Activated CD4-positive, alpha-beta T cell treated with anti-CD3 and anti-CD28 coated beads, Interleukin-2, amount 50 U/mL, for 24 hours (primary cell): ENCODE measurements at regions not wholly inside any gene's neighbourhood (a gene's known extent, or its start where the extent isn't known, plus 50 kb on each side); places are given as distances from the start of the nearest gene placed in this dataset.
"Not testable (repeated sequence)": the region's sequence is repeated elsewhere in the genome, so short reads cannot be mapped to it uniquely, and the experiment has no call there.

Source experiments
- DNase-seq, 2 donors: peaks; one replicate each; pipeline ENCODE4 v3.0.0-alpha.2; 2020; ENCODE audit warnings: low read depth in 1 of 2, low spot score in 1 of 2

DNA sequence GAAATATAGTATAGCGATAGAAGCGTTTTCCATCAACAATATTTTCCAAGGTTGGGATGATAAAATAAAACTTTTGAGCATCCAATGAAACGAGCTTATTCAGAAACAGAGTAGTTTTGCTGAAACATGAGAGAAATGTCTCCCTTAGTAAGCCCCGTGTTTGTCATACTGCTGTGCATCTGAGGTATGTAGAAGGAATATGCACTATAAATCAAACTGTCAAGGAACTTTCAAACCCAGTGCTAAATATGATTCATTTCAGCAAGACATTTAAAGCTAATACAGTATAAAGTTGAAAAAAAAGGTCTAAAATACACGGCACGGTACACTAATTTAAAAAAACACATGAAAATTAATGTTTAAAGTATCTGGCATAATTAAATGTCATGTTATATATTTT, 546.2 kb downstream of the SLITRK5 start:
- no peak for DNase-seq

DNA sequence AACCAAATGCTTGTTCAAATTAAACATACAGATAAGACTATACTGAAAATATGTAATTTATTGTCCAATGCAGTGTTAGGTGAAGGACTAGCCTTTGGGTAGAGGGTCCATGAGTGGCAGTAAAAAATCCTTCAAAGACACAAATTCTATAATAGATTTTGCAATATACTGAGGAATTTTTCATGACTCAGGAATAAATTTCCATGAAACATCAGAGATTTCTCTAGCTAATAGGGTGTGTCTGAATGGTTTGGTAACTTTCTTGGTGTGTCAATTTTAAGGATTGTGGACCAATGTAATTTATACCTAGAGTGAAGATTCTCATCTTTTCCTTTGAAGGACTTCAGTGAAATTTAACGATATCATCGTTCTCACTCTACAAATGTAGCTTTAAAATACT, 546.7 kb downstream of the SLITRK5 start:
- DNase-seq = no peak

DNA sequence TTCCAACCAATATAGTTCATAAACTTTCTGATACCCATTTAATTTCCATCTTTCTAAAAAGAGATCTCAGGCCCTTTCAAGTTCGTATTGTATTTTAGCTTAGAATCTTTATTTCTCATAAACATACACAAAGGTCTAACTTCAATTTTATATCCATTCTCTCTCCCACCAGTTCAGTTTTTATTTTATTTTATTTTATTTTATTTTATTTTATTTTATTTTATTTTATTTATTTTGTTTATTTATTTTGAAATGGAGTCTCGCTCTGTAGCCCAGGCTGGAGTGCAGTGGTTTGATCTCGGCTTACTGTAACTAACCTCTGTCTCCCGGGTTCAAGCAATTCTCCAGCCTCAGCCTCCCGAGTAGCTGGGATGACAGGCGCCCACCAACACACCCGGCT, 552.8 kb downstream of the SLITRK5 start:
- DNase-seq = no peak

DNA sequence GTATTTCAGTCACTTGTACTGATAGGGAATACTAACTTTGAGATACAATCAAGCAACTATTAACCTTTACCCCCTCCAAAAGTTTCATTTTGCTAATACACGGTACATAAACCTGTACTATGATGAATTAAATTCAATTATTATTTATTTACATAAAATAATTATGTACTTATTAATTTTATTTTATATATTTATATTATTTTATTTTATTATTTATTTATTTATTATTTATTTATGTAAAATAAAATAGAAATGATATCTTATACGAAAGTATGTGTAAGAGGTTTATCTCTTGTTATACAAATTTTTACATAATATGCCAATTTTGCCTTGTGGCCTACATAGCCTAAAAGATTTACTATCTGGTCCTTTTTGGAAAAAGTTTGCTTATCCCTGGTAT, 564.3 kb downstream of the SLITRK5 start:
- no peak for DNase-seq

DNA sequence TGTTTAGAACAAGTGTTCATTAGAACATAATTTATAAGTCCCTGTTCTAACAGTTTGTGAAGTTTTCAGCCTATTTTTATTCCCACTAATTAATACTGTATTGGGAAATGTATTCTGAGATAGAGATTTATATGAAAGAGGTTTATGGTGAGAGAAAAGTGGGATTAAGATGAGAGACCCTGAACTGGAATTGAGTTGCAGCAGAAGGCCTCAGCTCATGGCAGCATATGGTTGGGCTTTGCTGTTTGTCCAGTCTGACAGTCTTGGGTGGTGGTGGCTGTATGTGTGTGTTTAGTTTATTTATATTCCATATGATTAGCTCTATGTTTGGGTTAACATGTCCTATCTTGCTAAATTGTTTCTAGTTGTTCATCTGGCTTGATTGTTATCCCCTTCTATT, 575.1 kb downstream of the SLITRK5 start:
- no peak for DNase-seq

DNA sequence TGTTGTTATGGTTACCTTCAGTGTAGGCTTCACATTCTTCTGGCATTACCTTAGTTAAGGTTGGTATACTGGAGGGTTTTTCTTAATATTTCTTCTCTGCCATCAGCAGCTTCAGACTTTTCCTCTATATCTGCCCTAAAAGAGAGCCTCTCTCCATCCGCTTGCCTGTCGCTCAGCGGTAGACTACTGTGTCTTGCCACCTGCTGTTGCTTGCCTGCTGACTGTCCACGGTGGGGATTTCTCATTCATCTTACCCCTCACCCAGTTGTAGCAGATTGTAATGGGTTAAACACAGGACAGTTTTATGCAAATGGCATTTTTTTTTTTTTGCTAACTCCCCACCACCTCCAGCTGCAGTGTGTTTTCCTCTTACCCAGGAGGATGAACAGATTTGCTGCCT, 577.2 kb downstream of the SLITRK5 start:
- DNase-seq = no peak

DNA sequence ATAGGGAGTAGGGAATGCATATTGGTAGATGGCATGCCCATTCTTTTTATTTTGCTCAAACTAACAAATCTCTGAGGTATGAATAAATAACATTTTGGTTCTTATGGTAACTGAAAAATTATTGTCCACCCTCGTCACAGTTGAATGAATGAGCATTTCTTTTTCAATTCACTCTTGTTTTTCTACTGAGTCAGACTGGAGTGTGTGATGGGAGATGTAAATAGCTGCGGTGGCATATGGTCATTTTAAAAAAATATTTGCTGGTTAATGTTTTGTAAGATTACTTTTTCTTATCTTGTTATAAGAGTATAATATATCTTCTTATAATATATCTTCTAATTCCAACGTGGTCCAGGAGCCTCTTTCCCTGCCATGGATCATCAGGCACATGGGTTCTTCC, 586.5 kb downstream of the SLITRK5 start:
- DNase-seq = no peak

DNA sequence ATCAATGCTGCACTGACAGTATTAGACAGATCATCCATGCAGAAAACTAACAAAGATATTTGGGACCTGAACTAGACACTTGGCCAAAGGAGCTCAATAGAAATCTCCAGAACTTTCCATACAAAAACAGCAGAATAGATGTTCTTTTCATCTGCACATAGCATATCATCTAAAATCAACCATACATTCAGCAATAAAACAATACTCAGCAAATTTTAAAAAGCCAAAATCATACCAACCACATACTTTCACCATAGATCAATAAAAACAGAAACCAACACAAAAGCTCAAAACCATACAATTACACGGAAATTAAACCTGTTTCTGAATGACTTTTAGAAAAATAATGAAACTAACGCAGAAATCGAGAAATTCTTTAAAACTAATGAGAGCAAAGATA, 592.6 kb downstream of the SLITRK5 start:
- no peak for DNase-seq

DNA sequence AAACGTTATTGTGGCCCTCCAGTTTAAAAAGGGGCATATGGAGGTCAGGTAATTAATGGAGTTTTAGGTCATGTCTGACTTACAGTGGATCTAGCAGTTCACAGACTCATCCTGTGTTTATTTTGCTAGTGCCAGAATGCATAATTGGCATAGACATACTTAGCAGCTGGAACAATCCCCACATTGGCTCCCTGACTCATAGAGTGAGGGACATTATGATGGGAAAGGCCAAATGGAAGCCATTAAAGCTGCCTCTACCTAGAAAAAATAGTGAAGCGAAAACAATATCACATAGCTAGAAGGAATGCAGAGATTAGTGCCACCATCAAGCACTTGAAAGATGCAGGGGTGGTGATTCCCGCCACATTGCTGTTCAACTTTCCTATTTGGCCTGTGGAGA, 610.7 kb downstream of the SLITRK5 start:
- DNase-seq = no peak

DNA sequence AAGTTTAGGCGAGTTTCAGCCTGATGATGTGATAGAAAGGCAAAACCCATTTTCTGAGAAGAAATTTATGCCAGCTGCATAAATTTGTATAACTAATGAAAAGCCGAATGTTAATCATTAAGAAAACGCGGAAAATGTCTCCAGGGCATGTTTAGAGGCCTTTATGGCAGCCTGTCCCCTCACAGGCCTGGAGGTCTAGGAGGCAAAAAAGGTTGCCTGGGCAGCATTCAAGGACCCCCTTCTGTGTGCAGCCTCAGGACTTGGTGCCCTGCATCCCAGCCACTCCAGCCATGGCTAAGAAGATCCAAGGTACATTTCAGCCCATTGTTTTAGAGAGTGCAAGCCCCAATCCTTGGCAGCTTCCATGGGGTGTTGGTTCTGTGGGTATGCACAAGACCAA, 614.2 kb downstream of the SLITRK5 start:
- DNase-seq = no peak

DNA sequence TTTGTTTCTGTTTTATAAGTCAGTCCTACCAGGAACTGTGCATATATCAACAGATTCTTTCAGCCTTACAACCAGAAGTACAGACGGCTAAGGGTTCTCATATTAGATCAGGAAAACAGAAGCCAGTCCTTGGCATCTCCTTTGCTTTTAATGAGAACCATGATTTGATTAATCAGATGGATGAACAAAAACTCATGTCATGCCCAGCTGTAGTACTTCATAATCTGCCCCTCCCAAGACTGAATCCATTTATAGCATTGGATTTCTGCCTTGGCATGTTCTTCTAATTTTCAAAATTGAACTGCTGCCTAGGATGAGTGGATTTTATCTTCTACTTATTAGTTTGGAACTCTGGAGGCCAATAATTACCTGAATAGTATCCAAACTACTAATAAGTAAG, 617.2 kb downstream of the SLITRK5 start:
- no peak for DNase-seq

DNA sequence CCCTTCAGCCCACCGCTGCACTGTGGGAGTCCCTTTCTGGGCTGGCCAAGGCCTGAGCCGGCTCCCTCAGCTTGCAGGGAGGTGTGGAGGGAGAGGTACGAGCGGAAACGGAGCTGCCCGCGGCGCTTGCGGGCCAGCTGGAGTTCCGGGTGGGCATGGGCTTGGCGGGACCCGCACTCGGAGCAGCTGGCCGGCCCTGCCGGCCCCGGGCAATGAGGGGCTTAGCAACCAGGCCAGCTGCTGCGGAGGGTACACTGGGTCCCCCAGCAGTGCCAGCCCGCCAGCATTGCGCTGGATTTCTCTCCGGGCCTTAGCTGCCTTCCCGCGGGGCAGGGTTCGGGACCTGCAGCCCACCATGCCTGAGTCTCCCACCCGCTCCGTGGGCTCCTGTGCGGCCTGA, 620.6 kb downstream of the SLITRK5 start:
- not testable (repeated sequence) for DNase-seq

DNA sequence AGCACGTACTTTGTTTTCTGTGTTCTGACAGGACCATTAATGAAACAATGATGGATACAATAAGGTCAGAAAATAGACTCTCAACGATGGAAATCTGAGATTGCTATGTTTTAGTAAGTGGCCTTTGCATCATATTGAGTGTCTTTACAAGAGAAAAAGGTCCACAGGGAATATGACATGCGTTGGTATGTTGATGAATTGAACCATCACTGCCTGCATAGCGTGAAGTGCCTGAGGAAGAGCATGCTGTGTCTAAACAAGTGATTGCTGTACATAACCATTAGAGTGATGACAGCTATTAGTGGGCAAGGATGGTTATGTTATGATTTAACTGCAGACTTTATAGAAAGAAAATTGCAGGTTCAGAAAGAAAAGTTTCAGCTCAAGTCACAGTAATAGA, 623.2 kb downstream of the SLITRK5 start:
- no peak for DNase-seq

DNA sequence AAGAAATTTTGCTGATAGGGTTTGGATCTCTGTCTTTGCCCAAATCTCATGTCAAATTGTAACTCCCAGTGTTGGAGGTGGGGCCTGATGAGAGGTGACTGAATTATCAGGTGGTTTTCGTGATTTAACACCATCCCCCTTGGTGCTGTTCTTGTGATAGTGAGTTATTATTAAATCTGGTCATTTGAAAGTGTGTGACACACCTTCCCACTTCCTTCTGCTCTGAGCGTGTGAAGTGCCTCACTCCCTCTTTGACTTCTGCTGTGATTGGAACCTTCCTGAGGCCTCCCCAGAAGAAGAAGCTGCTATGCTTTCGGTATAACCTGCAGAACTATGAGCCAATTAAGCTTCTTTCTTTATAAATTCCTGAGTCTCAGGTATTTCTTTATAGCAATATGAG, 632.0 kb downstream of the SLITRK5 start:
- no peak for DNase-seq

DNA sequence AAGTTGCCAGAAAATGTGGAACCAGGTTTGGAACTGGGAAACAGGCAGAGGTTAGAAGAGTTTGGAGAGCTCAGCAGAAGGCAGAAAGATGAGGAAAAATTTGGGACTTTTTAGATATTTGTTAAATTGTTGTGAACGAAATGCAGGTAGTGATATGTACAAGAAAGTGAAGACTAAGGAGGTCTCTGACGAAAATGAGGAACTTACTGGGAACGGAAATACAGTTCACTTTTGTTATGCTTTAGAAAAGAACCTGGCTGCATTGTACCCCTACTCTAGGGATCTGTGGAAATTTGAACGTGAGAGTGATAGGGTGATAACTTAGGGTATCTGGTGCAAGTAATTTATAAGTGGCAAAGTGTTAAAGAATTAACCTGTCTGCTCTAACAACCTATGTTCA, 632.4 kb downstream of the SLITRK5 start:
- DNase-seq = no peak

DNA sequence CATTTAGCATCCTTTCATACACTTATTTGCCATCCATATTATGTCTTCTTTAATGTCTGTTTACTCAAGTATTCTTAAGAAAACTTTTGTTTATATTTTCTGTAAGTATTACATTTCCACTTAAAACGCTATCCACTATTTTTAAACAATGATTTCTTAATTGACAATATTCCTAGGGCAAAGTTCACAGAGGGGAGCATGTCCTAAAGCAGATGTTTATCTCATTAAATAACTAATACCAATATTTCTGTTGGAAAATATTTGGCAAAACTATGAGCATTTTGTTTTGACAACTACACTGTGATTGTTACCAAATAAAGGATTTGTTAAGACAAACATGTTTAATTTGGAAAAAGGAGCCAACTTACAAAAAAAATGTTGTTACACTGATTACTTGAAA, 643.3 kb downstream of the SLITRK5 start:
- no peak for DNase-seq

DNA sequence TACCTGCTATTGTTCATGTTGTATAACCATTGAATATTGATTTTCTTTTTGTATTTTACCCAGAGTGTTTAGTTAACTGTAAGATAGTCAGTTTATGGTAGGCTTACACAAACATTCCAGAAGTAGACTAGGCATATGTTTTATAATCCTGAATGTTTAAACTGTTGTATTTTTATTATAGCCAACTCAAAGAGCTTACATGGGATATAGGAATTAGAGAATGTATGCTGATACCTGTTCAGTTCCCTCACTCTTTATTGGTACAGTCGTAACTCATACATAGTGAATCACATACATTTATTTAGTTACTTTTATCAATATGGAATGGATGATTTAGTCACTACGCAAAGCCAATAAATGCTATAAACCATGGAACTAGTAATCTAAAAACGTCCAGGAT, 657.9 kb downstream of the SLITRK5 start:
- no peak for DNase-seq

DNA sequence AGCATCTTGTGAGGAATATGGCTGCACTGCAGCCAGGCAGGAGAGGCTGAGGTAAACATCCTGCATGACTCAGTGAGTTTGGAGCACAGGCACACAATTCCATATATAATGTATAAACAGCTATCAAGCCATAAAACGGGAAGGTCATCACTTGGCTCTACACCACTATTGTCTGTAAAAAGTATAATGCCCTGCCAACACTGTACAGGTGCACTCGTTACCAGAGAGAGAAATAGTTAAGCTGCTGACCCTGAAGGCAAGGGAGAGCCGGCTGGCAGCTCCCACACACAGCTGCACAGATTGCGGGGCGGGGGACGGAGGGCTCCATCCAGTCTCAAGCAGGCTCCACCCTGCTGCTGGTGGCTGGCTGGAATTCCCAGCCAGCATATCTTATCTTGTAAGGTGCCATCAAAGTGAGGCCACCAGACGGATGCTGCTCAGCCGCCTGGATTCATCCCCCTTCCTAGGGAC, 668.1 kb downstream of the SLITRK5 start:
- no peak for DNase-seq

DNA sequence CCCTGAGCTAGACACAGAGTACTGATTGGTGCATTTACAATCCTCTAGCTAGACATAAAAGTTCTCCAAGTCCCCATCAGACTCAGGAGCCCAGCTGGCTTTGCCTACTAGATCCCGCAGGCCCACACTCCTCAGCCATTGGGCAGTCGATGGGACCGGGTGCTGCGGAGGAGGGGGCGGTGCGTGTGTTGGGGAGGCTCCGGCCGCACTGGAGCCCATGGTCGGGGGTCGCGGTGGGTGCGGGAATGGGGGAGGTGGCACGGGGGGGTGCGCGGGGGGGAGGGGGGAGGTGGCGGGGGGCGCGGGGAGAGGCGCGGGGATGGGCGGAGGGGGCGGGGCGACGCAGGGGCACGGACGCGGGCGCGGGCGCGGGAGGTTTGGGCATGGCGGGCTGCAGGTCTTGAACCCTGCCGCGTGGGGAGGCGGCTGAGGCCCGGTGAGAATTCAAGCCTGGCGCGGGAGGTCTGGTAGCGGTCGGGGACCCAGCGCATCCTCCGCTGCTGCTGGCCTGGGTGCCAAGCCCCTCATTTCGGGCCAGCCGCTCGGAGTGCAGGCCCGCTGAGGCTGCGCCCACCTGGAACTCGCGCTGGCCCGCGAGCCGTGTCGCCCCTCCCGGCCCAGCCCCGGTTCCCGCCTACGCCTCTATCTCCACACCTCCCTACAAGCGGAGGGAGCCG, 674.1 kb downstream of the SLITRK5 start:
- DNase-seq = no peak

DNA sequence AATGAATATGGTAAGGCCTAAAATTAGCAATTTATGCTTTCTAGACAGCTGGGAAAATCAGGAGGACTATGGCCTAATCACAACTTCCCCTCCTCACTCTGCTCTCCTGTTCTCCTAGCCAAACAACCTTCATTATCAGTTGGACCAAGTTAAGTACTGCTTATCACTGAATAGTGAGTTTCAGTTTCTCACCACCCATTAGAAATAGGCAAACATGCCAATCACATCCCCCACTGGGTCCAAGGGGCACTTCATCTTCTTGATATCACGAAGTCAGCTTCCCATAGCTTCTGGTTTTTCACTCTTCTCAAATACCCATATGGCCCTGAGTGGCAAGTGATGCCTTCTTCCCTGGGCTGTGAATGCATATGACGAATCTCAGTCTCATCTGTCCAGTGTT, 689.6 kb downstream of the SLITRK5 start:
- DNase-seq = no peak

DNA sequence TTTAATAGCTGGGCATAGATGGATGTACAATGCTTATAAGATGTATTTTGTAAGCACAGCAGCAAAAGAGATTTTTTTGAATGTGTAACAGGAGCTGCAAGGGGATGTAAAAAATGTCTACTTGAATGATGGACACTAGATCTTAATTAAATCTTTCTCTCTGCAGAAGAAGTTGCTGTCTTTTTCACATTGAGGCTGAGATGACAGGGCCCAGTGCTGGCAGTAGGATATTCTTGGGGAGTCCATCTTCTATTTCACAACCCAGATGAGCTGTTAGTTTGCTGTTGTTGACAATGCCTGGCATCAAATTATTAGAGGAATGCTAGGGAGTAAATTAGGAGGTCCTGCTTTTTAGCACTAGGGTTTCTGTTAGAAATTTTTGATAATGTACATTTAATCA, 698.7 kb downstream of the SLITRK5 start:
- no peak for DNase-seq

DNA sequence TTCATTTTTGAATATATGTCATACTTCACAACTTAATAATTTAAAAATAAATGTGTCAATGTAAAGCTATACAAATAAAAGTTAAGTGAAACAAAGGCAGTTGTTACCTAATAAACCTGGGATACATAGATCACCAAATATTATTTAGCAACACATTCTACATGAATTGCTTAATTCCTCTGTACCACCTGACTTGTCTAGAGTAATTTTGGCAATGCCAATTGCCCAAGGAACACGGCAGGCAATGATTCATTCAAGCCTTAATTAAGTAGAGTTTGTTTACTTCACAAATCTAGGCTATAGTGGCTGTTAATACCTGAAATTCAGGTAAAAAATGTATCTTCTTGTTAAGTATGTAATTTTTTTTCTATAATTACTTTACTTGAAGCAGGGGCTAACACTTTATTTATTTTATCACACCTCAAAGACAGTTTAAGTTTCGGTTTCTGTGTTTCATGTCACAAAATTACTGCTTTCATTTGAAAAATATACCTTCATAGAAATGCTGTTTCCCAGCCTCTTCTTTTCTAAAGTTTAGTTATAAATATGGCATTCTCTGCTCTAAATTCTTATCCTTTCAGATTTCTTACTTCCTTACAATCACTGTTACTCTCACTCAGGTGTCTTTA, 705.7 kb downstream of the SLITRK5 start:
- DNase-seq = no peak

DNA sequence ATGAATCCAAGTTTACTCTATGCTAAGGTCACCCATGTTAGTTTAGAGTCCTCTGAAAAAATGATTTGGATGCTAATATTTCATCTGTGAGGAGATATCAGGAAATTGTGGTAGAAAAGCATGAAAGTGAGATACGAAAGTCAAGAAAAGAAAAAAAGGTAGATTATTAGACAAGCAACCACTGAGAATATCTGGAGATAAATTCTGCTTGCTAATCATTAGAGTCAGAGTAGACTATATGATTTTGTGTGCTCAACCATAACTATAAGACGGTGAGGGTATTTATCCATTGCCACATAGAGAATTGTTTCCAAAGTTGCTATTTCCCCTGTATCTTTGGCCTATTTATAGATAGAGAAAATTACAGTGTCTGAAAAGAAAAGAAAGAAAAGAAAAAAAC, 706.7 kb downstream of the SLITRK5 start:
- no peak for DNase-seq
